HFFc6 (cell line): ENCODE measurements at regions not wholly inside any gene's neighbourhood (a gene's known extent, or its start where the extent isn't known, plus 50 kb on each side); places are given as distances from the start of the nearest gene placed in this dataset.
A peak's percentile ranks its signal among the peaks of the same experiment; 100 is the strongest.

ENCODE experiments used
- DNase-seq: peaks from one replicate; pipeline ENCODE4 v3.0.0-alpha.2; 2018
- H3K27ac Mint-ChIP-seq: 2 replicates; pipeline ENCODE4 v1.8.0; 2020; ENCODE audit warnings: mild to moderate bottlenecking, mixed read lengths
- H3K27me3 Mint-ChIP-seq: 2 replicates; pipeline ENCODE4 v1.8.0; 2021; ENCODE audit warnings: mild to moderate bottlenecking, moderate library complexity, mixed read lengths; ENCODE audit not compliant: insufficient read depth
- H3K36me3 Mint-ChIP-seq: 2 replicates; pipeline ENCODE4 v1.8.0; 2021; ENCODE audit warnings: low read depth, mixed read lengths
- H3K4me1 Mint-ChIP-seq: 2 replicates; pipeline ENCODE4 v1.8.0; 2020; ENCODE audit warnings: low read depth, mixed read lengths
- H3K4me3 Mint-ChIP-seq: 2 replicates; pipeline ENCODE4 v1.8.0; 2020; ENCODE audit warnings: mild to moderate bottlenecking, moderate library complexity, mixed read lengths
- H3K9me3 Mint-ChIP-seq: 2 replicates; pipeline ENCODE4 v1.8.0; 2020; ENCODE audit warnings: mild to moderate bottlenecking, mixed read lengths
- TF ChIP-seq, protein P1 (sequence below): fragments of 200-600 bp; sonication (generic); IDR thresholded peaks from 2 replicates; pipeline ENCODE4 v1.5.0; 2021; ENCODE audit warnings: antibody characterized with exemption, mild to moderate bottlenecking

GRCh38 chr3:157775446-157775845 is 272.2 kb upstream of the VEPH1 start:
- Mint-ChIP-seq H3K36me3 (no peaks in the 10 kb centered on the region), H3K9me3 (peaks cover 4% of the 10 kb centered on the region; the same call in 1 of the 2 replicates)

GRCh38 chr3:157769378-157769777 is 266.2 kb upstream of the VEPH1 start:
- Mint-ChIP-seq H3K4me3 (no peak overlapping the region), H3K27me3 (peaks cover 5% of the 10 kb centered on the region; the same call in 1 of the 2 replicates), H3K4me1 (no peaks in the 10 kb centered on the region), H3K27ac (no peak overlapping the region), H3K36me3 (no peaks in the 10 kb centered on the region), H3K9me3 (no peaks in the 10 kb centered on the region)
- TF ChIP-seq, protein P1, sequence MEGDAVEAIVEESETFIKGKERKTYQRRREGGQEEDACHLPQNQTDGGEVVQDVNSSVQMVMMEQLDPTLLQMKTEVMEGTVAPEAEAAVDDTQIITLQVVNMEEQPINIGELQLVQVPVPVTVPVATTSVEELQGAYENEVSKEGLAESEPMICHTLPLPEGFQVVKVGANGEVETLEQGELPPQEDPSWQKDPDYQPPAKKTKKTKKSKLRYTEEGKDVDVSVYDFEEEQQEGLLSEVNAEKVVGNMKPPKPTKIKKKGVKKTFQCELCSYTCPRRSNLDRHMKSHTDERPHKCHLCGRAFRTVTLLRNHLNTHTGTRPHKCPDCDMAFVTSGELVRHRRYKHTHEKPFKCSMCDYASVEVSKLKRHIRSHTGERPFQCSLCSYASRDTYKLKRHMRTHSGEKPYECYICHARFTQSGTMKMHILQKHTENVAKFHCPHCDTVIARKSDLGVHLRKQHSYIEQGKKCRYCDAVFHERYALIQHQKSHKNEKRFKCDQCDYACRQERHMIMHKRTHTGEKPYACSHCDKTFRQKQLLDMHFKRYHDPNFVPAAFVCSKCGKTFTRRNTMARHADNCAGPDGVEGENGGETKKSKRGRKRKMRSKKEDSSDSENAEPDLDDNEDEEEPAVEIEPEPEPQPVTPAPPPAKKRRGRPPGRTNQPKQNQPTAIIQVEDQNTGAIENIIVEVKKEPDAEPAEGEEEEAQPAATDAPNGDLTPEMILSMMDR = 0 out of 2 replicates have a peak, but pooled peaks have one; percentile 13
- DNase-seq = no peak

More at GRCh38 chr3:157775446-157775845, 272.2 kb upstream of the VEPH1 start:
- Mint-ChIP-seq H3K4me3 (no peak overlapping the region), H3K27me3 (peaks cover 8% of the 10 kb centered on the region; the same call in 1 of the 2 replicates), H3K27ac (no peak overlapping the region), H3K4me1 (no peaks in the 10 kb centered on the region)
- TF ChIP-seq, protein P1 = no peak
- DNase-seq = no peak

GRCh38 chr3:157767607-157768006 is 264.4 kb upstream of the VEPH1 start:
- Mint-ChIP-seq H3K9me3 (no peaks in the 10 kb centered on the region), H3K27me3 (peaks cover 5% of the 10 kb centered on the region; the same call in 1 of the 2 replicates), H3K27ac (no peak overlapping the region), H3K4me1 (no peaks in the 10 kb centered on the region), H3K4me3 (no peak overlapping the region), H3K36me3 (no peaks in the 10 kb centered on the region)
- TF ChIP-seq, protein P1 = no peak
- no peak for DNase-seq

GRCh38 chr3:157763644-157764043 is 260.4 kb upstream of the VEPH1 start:
- no peak for DNase-seq
- no peak overlapping the region for H3K27ac Mint-ChIP-seq
- no peak overlapping the region for H3K4me3 Mint-ChIP-seq

DNA sequence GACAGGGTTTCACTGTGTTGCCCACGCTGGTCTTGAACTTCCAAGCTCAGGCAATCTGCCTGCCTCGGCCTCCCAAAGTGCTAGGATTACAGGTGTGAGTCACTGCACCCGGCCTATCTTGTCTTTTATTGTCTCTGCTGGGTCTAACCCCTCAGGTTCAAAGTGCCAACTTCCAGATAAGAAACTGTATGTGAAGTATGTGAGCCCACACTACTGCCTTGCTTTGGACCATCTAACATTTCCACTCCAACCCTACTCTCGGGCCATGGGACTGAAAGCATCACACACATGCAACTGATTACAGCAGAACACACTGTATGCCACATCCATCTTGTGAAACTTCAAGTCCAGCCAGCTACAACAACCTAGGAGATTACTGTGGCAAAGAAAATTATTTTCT is 256.1 kb upstream of the VEPH1 start:
- Mint-ChIP-seq H3K27ac (no peak overlapping the region), H3K27me3 (peaks cover 9% of the 10 kb centered on the region), H3K36me3 (no peaks in the 10 kb centered on the region), H3K9me3 (no peaks in the 10 kb centered on the region), H3K4me3 (no peak overlapping the region), H3K4me1 (peaks cover 9% of the 10 kb centered on the region; the same call in 1 of the 2 replicates)
- DNase-seq = no peak
- TF ChIP-seq, protein P1 = no peak

More at GRCh38 chr3:157763644-157764043, 260.4 kb upstream of the VEPH1 start:
- peaks cover 9% of the 10 kb centered on the region for H3K27me3 Mint-ChIP-seq
- no peaks in the 10 kb centered on the region for H3K9me3 Mint-ChIP-seq
- H3K4me1 Mint-ChIP-seq = no peaks in the 10 kb centered on the region; the same call in 1 of the 2 replicates
- no peaks in the 10 kb centered on the region for H3K36me3 Mint-ChIP-seq
- TF ChIP-seq, protein P1 = no peak
